SK-N-SH treated with all-trans-retinoic acid at 6 μM for 48 hours (cell line): ENCODE measurements at regions not wholly inside any gene's neighbourhood (a gene's known extent, or its start where the extent isn't known, plus 50 kb on each side); places are given as distances from the start of the nearest gene placed in this dataset.

Experiments used
- ATAC-seq: fragments of 200-7000 bp; cut with Tn5 transposase; 3 replicates; pipeline ENCODE4 v1.9.1; 2020; ENCODE audit warnings: mild to moderate bottlenecking, moderate library complexity
- ARNTL ChIP-seq: fragments of 450-650 bp; formaldehyde crosslinking; IDR thresholded peaks from 2 replicates; pipeline ENCODE4 v1.5.0; 2020; ENCODE audit warnings: low read depth, mild to moderate bottlenecking, moderate library complexity, borderline replicate concordance
- CREB5 ChIP-seq: fragments of 250-450 bp; sonication (Bioruptor Pico); IDR thresholded peaks from 2 replicates; pipeline ENCODE4 v1.5.1; 2020; ENCODE audit warnings: low read depth, mild to moderate bottlenecking, moderate library complexity
- ESRRG ChIP-seq: fragments of 250-450 bp; sonication (Bioruptor Pico); IDR thresholded peaks from 2 replicates; pipeline ENCODE4 v1.6.1; 2021; ENCODE audit warnings: mild to moderate bottlenecking
- GLIS3 ChIP-seq: fragments of 250-450 bp; sonication (Bioruptor Pico); IDR thresholded peaks from 2 replicates; pipeline ENCODE4 v1.5.0; 2020; ENCODE audit warnings: mild to moderate bottlenecking, moderate library complexity
- ISL1 ChIP-seq: fragments of 250-450 bp; sonication (Bioruptor Pico); IDR thresholded peaks from 2 replicates; pipeline ENCODE4 v2.1.2; 2022; ENCODE audit warnings: mild to moderate bottlenecking, moderate library complexity
- OSR1 ChIP-seq: fragments of 250-450 bp; sonication (Bioruptor Pico); IDR thresholded peaks from 2 replicates; pipeline ENCODE4 v1.8.0; 2022; ENCODE audit warnings: moderate library complexity, mild to moderate bottlenecking, inconsistent platforms
- RARB ChIP-seq: fragments of 250-450 bp; sonication (Bioruptor Pico); IDR thresholded peaks from 2 replicates; pipeline ENCODE4 v1.8.0; 2021; ENCODE audit warnings: mild to moderate bottlenecking, moderate library complexity
- SNAI2 ChIP-seq: fragments of 250-450 bp; sonication (Bioruptor Pico); IDR thresholded peaks from 2 replicates; pipeline ENCODE4 v1.5.0; 2020; ENCODE audit warnings: mild to moderate bottlenecking, moderate library complexity
- TOX ChIP-seq: fragments of 250-450 bp; sonication (Bioruptor Pico); IDR thresholded peaks from 2 replicates; pipeline ENCODE4 v1.8.0; 2021; ENCODE audit warnings: mild to moderate bottlenecking, moderate library complexity, borderline replicate concordance
- TSHZ2 ChIP-seq: fragments of 250-450 bp; sonication (Bioruptor Pico); IDR thresholded peaks from 2 replicates; pipeline ENCODE4 v1.5.0; 2020; ENCODE audit warnings: mild to moderate bottlenecking, moderate library complexity
- ZFP3 ChIP-seq: fragments of 250-450 bp; sonication (Bioruptor Pico); IDR thresholded peaks from 2 replicates; pipeline ENCODE4 v1.5.0; 2020; ENCODE audit warnings: mild to moderate bottlenecking, moderate library complexity
- ZFP30 ChIP-seq: fragments of 450-650 bp; formaldehyde crosslinking; IDR thresholded peaks from 2 replicates; pipeline ENCODE4 v1.5.0; 2022; ENCODE audit warnings: mild to moderate bottlenecking, moderate library complexity
- ZNF565 ChIP-seq: fragments of 450-650 bp; formaldehyde crosslinking; conservative IDR thresholded peaks from 2 replicates; pipeline ENCODE4 v1.5.0; 2020; ENCODE audit warnings: low read depth, mild to moderate bottlenecking, moderate library complexity
- ZNF70 ChIP-seq: fragments of 450-650 bp; formaldehyde crosslinking; IDR thresholded peaks from 2 replicates; pipeline ENCODE4 v1.5.0; 2020; ENCODE audit warnings: mild to moderate bottlenecking, moderate library complexity
- ZNF8 ChIP-seq: fragments of 450-650 bp; formaldehyde crosslinking; IDR thresholded peaks from 2 replicates; pipeline ENCODE4 v1.5.0; 2020; ENCODE audit warnings: mild to moderate bottlenecking, moderate library complexity
- TF ChIP-seq, protein P1 (sequence below): fragments of 250-450 bp; sonication (Bioruptor Pico); IDR thresholded peaks from 2 replicates; pipeline ENCODE4 v1.8.0; 2020; ENCODE audit warnings: mild to moderate bottlenecking, moderate library complexity, borderline replicate concordance
- TF ChIP-seq, protein P2 (sequence below): fragments of 250-450 bp; sonication (Bioruptor Pico); IDR thresholded peaks from 2 replicates; pipeline ENCODE4 v1.8.0; 2021; ENCODE audit warnings: low read depth, mild to moderate bottlenecking, moderate library complexity, borderline replicate concordance

DNA sequence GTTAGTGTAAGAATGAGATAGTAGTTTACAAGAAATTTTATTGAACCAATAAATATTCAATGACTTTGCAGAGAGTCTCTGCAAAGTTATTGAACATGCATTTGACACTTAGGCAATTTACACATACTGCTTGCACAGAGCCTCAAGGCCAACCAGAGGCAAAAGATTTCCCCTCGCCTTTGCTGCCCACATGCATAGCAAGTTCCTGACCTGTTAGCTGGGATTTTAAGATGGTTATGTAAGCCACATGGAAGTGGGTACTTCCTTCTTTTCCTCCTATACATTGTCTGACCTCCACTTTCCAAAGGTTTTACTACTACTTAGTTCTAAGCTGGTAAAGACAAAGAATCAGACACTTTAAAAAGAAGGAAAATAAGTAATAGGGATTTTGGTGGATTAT, 430.1 kb upstream of the FRG1 start (continued):
- TF ChIP-seq CREB5 (CRISPR knock-in tag) (no peak), ESRRG (CRISPR knock-in tag) (no peak), ZNF70 (CRISPR knock-in tag) (no peak), ZFP3 (CRISPR knock-in tag) (no peak)

DNA sequence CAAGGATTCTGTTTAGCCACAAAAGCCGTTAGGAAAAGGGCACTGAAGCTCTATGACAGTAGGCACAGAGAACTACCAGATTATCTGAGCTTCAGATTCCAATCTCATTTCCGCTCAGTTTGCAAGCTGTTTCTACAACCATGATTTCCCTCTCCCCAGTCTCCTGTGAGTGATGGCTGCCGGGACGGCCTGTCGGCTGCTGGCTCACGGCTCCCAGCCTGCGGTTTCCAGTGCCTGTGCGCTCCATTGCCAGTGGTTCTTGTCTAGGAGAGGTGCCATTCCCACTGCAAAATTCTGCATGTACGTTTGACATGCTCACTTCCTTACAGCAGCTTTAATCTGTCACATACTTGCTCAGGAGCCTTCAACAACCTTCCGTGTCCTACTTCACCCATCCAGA, 429.1 kb upstream of the FRG1 start:
- TF ChIP-seq ZFP30 (CRISPR knock-in tag): no peak
- TF ChIP-seq, protein P1, sequence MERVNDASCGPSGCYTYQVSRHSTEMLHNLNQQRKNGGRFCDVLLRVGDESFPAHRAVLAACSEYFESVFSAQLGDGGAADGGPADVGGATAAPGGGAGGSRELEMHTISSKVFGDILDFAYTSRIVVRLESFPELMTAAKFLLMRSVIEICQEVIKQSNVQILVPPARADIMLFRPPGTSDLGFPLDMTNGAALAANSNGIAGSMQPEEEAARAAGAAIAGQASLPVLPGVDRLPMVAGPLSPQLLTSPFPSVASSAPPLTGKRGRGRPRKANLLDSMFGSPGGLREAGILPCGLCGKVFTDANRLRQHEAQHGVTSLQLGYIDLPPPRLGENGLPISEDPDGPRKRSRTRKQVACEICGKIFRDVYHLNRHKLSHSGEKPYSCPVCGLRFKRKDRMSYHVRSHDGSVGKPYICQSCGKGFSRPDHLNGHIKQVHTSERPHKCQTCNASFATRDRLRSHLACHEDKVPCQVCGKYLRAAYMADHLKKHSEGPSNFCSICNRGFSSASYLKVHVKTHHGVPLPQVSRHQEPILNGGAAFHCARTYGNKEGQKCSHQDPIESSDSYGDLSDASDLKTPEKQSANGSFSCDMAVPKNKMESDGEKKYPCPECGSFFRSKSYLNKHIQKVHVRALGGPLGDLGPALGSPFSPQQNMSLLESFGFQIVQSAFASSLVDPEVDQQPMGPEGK (CRISPR knock-in tag): no peak
- TF ChIP-seq TSHZ2 (CRISPR knock-in tag): no peak
- TF ChIP-seq CREB5 (CRISPR knock-in tag): no peak
- TF ChIP-seq, protein P2, sequence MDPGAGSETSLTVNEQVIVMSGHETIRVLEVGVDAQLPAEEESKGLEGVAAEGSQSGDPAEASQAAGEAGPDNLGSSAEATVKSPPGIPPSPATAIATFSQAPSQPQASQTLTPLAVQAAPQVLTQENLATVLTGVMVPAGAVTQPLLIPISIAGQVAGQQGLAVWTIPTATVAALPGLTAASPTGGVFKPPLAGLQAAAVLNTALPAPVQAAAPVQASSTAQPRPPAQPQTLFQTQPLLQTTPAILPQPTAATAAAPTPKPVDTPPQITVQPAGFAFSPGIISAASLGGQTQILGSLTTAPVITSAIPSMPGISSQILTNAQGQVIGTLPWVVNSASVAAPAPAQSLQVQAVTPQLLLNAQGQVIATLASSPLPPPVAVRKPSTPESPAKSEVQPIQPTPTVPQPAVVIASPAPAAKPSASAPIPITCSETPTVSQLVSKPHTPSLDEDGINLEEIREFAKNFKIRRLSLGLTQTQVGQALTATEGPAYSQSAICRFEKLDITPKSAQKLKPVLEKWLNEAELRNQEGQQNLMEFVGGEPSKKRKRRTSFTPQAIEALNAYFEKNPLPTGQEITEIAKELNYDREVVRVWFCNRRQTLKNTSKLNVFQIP (CRISPR knock-in tag): no peak
- TF ChIP-seq ISL1 (CRISPR knock-in tag): no peak
- TF ChIP-seq GLIS3: no peak
- TF ChIP-seq, all 23 proteins: peak for 0
- ATAC-seq: no peak

DNA sequence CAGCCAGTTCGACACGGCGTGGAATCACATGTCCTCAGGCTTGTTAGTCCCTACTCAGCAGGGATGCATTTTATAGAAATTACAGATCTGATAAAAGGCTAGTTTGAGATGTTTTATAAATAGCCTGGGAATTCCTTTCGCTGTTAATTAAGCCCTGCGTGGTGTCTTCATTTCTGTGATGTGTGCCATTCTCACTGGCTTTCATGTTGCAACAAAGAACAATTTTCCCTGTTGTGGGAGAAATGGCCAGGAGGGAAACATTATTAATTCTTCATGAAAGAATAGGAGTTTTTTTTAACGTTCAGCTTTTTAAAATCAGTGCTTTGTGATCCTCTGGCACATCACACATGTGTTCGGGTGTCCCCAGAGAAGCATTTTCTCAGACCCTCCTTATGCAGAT, 427.3 kb upstream of the FRG1 start:
- TF ChIP-seq TOX (CRISPR knock-in tag) (no peak), ESRRG (CRISPR knock-in tag) (no peak), GLIS3 (no peak)
- TF ChIP-seq, protein P1 (CRISPR knock-in tag): no peak
- ATAC-seq: no peak

DNA sequence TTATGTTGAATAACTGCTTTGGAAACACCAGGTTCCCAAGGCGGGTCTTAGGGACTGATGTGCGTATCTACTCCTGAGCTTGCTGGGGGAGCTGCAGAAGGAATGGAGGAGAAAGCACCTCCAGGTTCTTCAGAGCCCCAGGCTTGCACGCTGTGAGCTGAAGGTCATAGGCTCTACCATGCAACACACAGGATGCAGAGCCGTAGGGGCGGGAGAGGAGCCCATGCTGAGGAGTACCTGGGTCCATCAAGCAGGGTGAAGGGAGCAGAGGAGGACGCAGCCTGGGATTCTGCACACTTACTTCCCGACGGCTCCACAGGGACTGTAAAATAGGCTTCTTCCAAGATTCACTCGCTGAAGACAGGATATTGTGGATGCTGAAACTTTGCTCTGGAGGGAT, 426.5 kb upstream of the FRG1 start:
- no peak for ATAC-seq
- TF ChIP-seq ISL1 (CRISPR knock-in tag) (no peak), ESRRG (CRISPR knock-in tag) (no peak), SNAI2 (CRISPR knock-in tag) (no peak), ZNF70 (CRISPR knock-in tag) (no peak), ZNF8 (CRISPR knock-in tag) (no peak), ZFP30 (CRISPR knock-in tag) (no peak), GLIS3 (no peak), ARNTL (CRISPR knock-in tag) (no peak), ZNF565 (CRISPR knock-in tag) (no peak), OSR1 (CRISPR knock-in tag) (no peak), RARB (CRISPR knock-in tag) (no peak), CREB5 (CRISPR knock-in tag) (no peak), TSHZ2 (CRISPR knock-in tag) (no peak)
- TF ChIP-seq, protein P1 (CRISPR knock-in tag): no peak
